GM12878 (cell line): ENCODE measurements at regions not wholly inside any gene's neighbourhood (a gene's known extent, or its start where the extent isn't known, plus 50 kb on each side); places are given as distances from the start of the nearest gene placed in this dataset.

Source experiments
- ATAC-seq: fragments of 200-7000 bp; cut with Tn5 transposase; 3 replicates; pipeline ENCODE4 v1.9.1; 2020; ENCODE audit warnings: mild to moderate bottlenecking, moderate library complexity
- BruUV-seq: library from RNA; stranded (reverse); fragments of 400-500 nt; replicated peaks from 2 replicates; lab custom pipeline; 2021; lab: Mats Ljungman, UMichigan
- CTCF ChIA-PET: fragments of 300-600 bp; sonication (Branson Sonifier 250); formaldehyde crosslinking; extraction: SDS; loops from one replicate; lab custom pipeline; 2021; ENCODE audit warnings: inconsistent platforms; lab: Yijun Ruan, JAX
- POLR2A ChIA-PET: fragments of 350-600 bp; formaldehyde crosslinking; extraction: SDS; loops from one replicate; lab custom pipeline; 2021; ENCODE audit warnings: inconsistent platforms; lab: Charles Lee
- RAD21 ChIA-PET: fragments of 300-600 bp; sonication (Branson Sonifier 250); formaldehyde crosslinking; loops from one replicate; lab custom pipeline; 2023; ENCODE audit warnings: antibody characterized with exemption; ENCODE audit not compliant: unreplicated experiment; lab: Charles Lee
- SMC1A ChIA-PET: fragments of 300-600 bp; sonication (Branson Sonifier 250); formaldehyde crosslinking; loops from one replicate; lab custom pipeline; 2023; ENCODE audit not compliant: unreplicated experiment, uncharacterized antibody; lab: Charles Lee
- DNase-seq: peaks from one replicate; pipeline ENCODE4 v3.0.0-alpha.2; 2011; ENCODE audit warnings: low read depth, low spot score
- FAIRE-seq: peaks from 3 replicates; lab custom pipeline; 2011; peaks lifted over from hg19 to GRCh38; lab: Jason Lieb, UNC
- H2AFZ ChIP-seq: 2 replicates; pipeline ENCODE4 v1.6.0; 2011; ENCODE audit warnings: low read depth, low read length, control low read depth; ENCODE audit not compliant: control insufficient read depth
- H3K27ac ChIP-seq: 2 replicates; pipeline ENCODE4 v1.5.1; 2011; ENCODE audit warnings: control low read depth; ENCODE audit not compliant: control insufficient read depth, insufficient read depth
- H3K27me3 ChIP-seq, 2 experiments: replicated peaks in 1 of 2; 2 replicates each; pipeline versions ENCODE4 v1.6.0 to v1.6.1; 2011; ENCODE audit warnings: low read length in 1 of 2; ENCODE audit not compliant: control insufficient read depth in 2 of 2, insufficient read depth in 2 of 2
- H3K36me3 ChIP-seq, 2 experiments: 2 replicates each; pipeline ENCODE4 v1.5.1; 2011; ENCODE audit warnings: low read length in 1 of 2; ENCODE audit not compliant: control insufficient read depth in 2 of 2, insufficient read depth in 2 of 2
- H3K4me1 ChIP-seq: 2 replicates; pipeline ENCODE4 v1.6.1; 2011; ENCODE audit warnings: mild to moderate bottlenecking, low read length, moderate library complexity, mixed read lengths; ENCODE audit not compliant: control insufficient read depth, insufficient read depth
- H3K4me2 ChIP-seq: 2 replicates; pipeline ENCODE4 v1.6.0; 2011; ENCODE audit warnings: control low read depth; ENCODE audit not compliant: control insufficient read depth, insufficient read depth
- H3K4me3 ChIP-seq: fragments of 200-600 bp; sonication (generic); 2 replicates; pipeline ENCODE4 v1.5.1; 2016
- H3K79me2 ChIP-seq: 2 replicates; pipeline ENCODE4 v1.6.0; 2011; ENCODE audit warnings: low read length; ENCODE audit not compliant: control insufficient read depth, insufficient read depth
- H3K9ac ChIP-seq: 2 replicates; pipeline ENCODE4 v1.8.0; 2011; ENCODE audit warnings: low read length, control low read depth, mixed read lengths; ENCODE audit not compliant: control insufficient read depth, insufficient read depth
- H3K9me3 ChIP-seq: replicated peaks from 3 replicates; pipeline ENCODE4 v1.5.1; 2011; ENCODE audit warnings: mild to moderate bottlenecking, low read length; ENCODE audit not compliant: control insufficient read depth, insufficient read depth
- H4K20me1 ChIP-seq: 2 replicates; pipeline ENCODE4 v1.6.0; 2011; ENCODE audit not compliant: control insufficient read depth, insufficient read depth
- CHD1 ChIP-seq: IDR thresholded peaks from 2 replicates; pipeline ENCODE4 v1.6.1; 2012; ENCODE audit warnings: low read depth, low read length, improper control_type of control experiment
- EED ChIP-seq: sonication (generic); IDR thresholded peaks from 2 replicates; pipeline ENCODE4 v1.6.1; 2016; ENCODE audit warnings: antibody characterized with exemption, low read depth
- HCFC1 ChIP-seq: fragments of 150-350 bp; IDR thresholded peaks from 2 replicates; pipeline ENCODE4 v1.6.1; 2014; ENCODE audit warnings: low read length
- MXI1 ChIP-seq: fragments of 150-350 bp; IDR thresholded peaks from 2 replicates; pipeline ENCODE4 v1.6.1; 2011; ENCODE audit warnings: low read depth, mild to moderate bottlenecking, inconsistent platforms, low read length, improper control_type of control experiment
- RBBP5 ChIP-seq: fragments of 200-600 bp; sonication (generic); conservative IDR thresholded peaks from 2 replicates; pipeline ENCODE4 v1.6.1; 2016
- SIN3A ChIP-seq: IDR thresholded peaks from 2 replicates; pipeline ENCODE4 v1.6.1; 2012; ENCODE audit warnings: low read depth, low read length, improper control_type of control experiment
- SIX5 ChIP-seq: IDR thresholded peaks from 2 replicates; pipeline ENCODE4 v1.6.1; 2011; ENCODE audit warnings: mild to moderate bottlenecking, low read depth, low read length, moderate library complexity; ENCODE audit not compliant: severe bottlenecking
- SP1 ChIP-seq: IDR thresholded peaks from one replicate; pipeline ENCODE4 v1.6.1; 2011; ENCODE audit warnings: low read depth, low read length
- TCF3 ChIP-seq: IDR thresholded peaks from 2 replicates; pipeline ENCODE4 v1.6.1; 2012; ENCODE audit warnings: low read depth, mild to moderate bottlenecking, low read length, borderline replicate concordance; ENCODE audit not compliant: insufficient read depth
- WRNIP1 ChIP-seq: IDR thresholded peaks from 2 replicates; pipeline ENCODE4 v1.6.1; 2011; ENCODE audit warnings: low read depth, low read length, improper control_type of control experiment, borderline replicate concordance
- whole genome bisulfite sequencing: methylation state at CpG from one replicate; pipeline ENCODE4 v1.1.6; 2016; ENCODE audit warnings: low lambda C conversion rate; ENCODE audit not compliant: insufficient replicate concordance, insufficient coverage; ENCODE audit errors: missing lambda C conversion rate; 5-methylcytosine and 5-hydroxymethylcytosine counted together
- in situ Hi-C: fragments of 300-500 bp; cut with MboI; formaldehyde crosslinking; loops from 9 replicates; pipeline ENCODE4 v1.14.3; 2018; ENCODE audit warnings: mixed read lengths
- intact Hi-C: fragments of 100-400 bp; cut with micrococcal nuclease; formaldehyde crosslinking; loops from one replicate; pipeline ENCODE4 v1.14.2; 2022; ENCODE audit not compliant: unreplicated experiment
- TF ChIP-seq, protein P1 (sequence below): fragments of 450-650 bp; IDR thresholded peaks from 2 replicates; pipeline ENCODE4 v1.6.1; 2018; ENCODE audit warnings: borderline replicate concordance, mild to moderate bottlenecking; ENCODE audit not compliant: partially characterized antibody
- TF ChIP-seq, protein P2 (sequence below): IDR thresholded peaks from 2 replicates; pipeline ENCODE4 v1.6.1; 2012; ENCODE audit warnings: low read length, inconsistent platforms
- TF ChIP-seq, protein P3 (sequence below): IDR thresholded peaks from 2 replicates; pipeline ENCODE4 v1.6.1; 2011; ENCODE audit warnings: low read depth, mild to moderate bottlenecking, low read length, moderate library complexity, borderline replicate concordance; ENCODE audit errors: extremely low read depth
- TF ChIP-seq, protein P4 (sequence below): fragments of 450-650 bp; IDR thresholded peaks from 2 replicates; pipeline ENCODE4 v1.6.1; 2016; ENCODE audit warnings: mild to moderate bottlenecking, moderate library complexity, borderline replicate concordance

DNA sequence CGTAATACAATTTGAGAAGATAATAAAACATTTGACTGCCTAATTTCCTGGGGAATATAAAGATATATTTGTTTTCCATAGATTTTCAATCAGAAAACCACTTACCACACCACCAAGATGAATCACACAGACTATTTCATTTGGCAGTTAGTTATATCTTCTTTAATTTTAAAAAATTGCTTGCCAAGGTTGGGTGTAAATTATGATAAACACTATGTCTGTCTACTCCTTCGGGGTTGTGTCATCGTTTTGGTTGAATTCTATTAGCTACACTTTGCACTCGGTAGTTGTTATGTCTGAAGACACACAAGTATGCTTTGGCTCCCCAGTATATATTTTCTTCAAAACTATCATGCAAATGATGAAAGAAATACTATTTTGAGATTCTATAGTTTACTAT is 594.8 kb upstream of the SEMA3D start:
- H3K9ac ChIP-seq: no peak overlapping the region
- no peak overlapping the region for H3K4me2 ChIP-seq
- no peak overlapping the region for H2AFZ ChIP-seq
- H3K4me3 ChIP-seq: no peak overlapping the region
- H3K9me3 ChIP-seq: no peaks in the 10 kb centered on the region
- H3K27ac ChIP-seq: no peak overlapping the region
- ChIA-PET POLR2A (no interaction called here), CTCF (no interaction called here), SMC1A (no interaction called here), RAD21 (no interaction called here)
- H3K27me3 ChIP-seq: no peaks in the 10 kb centered on the region
- no peaks in the 10 kb centered on the region for H4K20me1 ChIP-seq
- no peak for FAIRE-seq
- no TSS peak for BruUV-seq
- no peaks in the 10 kb centered on the region for H3K36me3 ChIP-seq
- no peak for TF ChIP-seq EED
- no peak for TF ChIP-seq CHD1
- TF ChIP-seq, protein P1, sequence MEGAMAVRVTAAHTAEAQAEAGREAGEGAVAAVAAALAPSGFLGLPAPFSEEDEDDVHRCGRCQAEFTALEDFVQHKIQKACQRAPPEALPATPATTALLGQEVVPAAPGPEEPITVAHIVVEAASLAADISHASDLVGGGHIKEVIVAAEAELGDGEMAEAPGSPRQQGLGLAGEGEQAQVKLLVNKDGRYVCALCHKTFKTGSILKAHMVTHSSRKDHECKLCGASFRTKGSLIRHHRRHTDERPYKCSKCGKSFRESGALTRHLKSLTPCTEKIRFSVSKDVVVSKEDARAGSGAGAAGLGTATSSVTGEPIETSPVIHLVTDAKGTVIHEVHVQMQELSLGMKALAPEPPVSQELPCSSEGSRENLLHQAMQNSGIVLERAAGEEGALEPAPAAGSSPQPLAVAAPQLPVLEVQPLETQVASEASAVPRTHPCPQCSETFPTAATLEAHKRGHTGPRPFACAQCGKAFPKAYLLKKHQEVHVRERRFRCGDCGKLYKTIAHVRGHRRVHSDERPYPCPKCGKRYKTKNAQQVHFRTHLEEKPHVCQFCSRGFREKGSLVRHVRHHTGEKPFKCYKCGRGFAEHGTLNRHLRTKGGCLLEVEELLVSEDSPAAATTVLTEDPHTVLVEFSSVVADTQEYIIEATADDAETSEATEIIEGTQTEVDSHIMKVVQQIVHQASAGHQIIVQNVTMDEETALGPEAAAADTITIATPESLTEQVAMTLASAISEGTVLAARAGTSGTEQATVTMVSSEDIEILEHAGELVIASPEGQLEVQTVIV: no peak
- TF ChIP-seq WRNIP1: no peak
- no peak for TF ChIP-seq TCF3
- no peak for TF ChIP-seq SIN3A
- TF ChIP-seq, protein P2, sequence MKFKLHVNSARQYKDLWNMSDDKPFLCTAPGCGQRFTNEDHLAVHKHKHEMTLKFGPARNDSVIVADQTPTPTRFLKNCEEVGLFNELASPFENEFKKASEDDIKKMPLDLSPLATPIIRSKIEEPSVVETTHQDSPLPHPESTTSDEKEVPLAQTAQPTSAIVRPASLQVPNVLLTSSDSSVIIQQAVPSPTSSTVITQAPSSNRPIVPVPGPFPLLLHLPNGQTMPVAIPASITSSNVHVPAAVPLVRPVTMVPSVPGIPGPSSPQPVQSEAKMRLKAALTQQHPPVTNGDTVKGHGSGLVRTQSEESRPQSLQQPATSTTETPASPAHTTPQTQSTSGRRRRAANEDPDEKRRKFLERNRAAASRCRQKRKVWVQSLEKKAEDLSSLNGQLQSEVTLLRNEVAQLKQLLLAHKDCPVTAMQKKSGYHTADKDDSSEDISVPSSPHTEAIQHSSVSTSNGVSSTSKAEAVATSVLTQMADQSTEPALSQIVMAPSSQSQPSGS: no peak
- TF ChIP-seq, protein P3, sequence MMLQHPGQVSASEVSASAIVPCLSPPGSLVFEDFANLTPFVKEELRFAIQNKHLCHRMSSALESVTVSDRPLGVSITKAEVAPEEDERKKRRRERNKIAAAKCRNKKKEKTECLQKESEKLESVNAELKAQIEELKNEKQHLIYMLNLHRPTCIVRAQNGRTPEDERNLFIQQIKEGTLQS: no peak
- no peak for TF ChIP-seq SIX5
- TF ChIP-seq, protein P4, sequence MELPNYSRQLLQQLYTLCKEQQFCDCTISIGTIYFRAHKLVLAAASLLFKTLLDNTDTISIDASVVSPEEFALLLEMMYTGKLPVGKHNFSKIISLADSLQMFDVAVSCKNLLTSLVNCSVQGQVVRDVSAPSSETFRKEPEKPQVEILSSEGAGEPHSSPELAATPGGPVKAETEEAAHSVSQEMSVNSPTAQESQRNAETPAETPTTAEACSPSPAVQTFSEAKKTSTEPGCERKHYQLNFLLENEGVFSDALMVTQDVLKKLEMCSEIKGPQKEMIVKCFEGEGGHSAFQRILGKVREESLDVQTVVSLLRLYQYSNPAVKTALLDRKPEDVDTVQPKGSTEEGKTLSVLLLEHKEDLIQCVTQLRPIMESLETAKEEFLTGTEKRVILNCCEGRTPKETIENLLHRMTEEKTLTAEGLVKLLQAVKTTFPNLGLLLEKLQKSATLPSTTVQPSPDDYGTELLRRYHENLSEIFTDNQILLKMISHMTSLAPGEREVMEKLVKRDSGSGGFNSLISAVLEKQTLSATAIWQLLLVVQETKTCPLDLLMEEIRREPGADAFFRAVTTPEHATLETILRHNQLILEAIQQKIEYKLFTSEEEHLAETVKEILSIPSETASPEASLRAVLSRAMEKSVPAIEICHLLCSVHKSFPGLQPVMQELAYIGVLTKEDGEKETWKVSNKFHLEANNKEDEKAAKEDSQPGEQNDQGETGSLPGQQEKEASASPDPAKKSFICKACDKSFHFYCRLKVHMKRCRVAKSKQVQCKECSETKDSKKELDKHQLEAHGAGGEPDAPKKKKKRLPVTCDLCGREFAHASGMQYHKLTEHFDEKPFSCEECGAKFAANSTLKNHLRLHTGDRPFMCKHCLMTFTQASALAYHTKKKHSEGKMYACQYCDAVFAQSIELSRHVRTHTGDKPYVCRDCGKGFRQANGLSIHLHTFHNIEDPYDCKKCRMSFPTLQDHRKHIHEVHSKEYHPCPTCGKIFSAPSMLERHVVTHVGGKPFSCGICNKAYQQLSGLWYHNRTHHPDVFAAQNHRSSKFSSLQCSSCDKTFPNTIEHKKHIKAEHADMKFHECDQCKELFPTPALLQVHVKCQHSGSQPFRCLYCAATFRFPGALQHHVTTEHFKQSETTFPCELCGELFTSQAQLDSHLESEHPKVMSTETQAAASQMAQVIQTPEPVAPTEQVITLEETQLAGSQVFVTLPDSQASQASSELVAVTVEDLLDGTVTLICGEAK: no peak
- TF ChIP-seq SP1: no peak
- no peak for TF ChIP-seq RBBP5
- no peak for TF ChIP-seq HCFC1
- TF ChIP-seq MXI1: no peak
- in situ Hi-C loops: no loop called here
- no peaks in the 10 kb centered on the region for H3K4me1 ChIP-seq
- no peak for DNase-seq
- H3K79me2 ChIP-seq: no peaks in the 10 kb centered on the region
- intact Hi-C loops: no loop called here
- no peak for ATAC-seq
- 23% methylated on average over 4 of the region's 4 CpGs for WGBS
